ENCODE measurements at regions not wholly inside any gene's neighbourhood (a gene's known extent, or its start where the extent isn't known, plus 50 kb on each side); places are given as distances from the start of the nearest gene placed in this dataset.

DNA sequence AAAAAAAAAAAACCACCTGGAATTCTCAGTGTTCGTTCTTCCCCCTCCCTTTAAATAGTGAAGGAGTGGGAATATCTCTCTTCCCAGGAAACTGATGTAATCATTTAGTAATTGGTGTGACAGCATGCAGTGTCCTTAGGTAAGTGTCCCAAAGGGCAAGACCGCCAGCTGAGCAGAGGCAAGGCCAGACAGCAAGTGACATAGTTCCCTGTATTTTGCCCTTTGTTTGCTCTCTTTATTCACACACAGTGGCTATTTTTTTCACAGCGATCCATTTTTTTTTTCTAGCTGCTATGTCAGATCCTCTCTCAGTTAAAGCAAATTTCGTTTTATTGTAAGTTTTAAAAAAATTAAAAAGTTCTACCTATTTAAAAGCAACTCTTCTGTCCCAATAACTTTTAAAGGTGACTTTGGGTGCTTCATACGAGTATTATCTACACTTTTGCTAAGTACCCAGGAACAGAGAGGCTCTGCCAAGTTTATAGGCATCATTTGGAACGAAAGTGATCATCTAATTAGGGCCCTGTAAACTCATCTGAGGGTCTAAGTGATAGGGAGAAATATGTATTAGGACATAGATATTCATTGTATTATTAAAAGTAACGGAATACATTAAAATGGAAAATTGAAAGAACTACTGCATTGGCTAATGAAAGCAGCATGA, 98.2 kb upstream of the ALDH1A1 start (continued):
- TF ChIP-seq, protein P1, sequence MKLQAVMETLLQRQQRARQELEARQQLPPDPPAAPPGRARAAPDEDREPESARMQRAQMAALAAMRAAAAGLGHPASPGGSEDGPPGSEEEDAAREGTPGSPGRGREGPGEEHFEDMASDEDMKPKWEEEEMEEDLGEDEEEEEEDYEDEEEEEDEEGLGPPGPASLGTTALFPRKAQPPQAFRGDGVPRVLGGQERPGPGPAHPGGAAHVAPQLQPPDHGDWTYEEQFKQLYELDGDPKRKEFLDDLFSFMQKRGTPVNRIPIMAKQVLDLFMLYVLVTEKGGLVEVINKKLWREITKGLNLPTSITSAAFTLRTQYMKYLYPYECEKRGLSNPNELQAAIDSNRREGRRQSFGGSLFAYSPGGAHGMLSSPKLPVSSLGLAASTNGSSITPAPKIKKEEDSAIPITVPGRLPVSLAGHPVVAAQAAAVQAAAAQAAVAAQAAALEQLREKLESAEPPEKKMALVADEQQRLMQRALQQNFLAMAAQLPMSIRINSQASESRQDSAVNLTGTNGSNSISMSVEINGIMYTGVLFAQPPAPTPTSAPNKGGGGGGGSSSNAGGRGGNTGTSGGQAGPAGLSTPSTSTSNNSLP (IDR thresholded peaks at IDR 0.05; ENCODE audit: borderline replicate concordance, low read depth, low read length), result no peak
- TF ChIP-seq SMAD4 (CRISPR knock-in tag; conservative IDR thresholded peaks at IDR 0.05), result peak; percentile 56; the same call in 1 of the 2 replicates
- TF ChIP-seq ZNF785 (CRISPR knock-in tag; IDR thresholded peaks at IDR 0.05), result no peak
- no peak for TF ChIP-seq PHF8 (IDR thresholded peaks at IDR 0.05; ENCODE audit: borderline replicate concordance, low read length)
- TF ChIP-seq ZNF384 (IDR thresholded peaks at IDR 0.05; ENCODE audit: low read depth, low read length), result peak; percentile 40; the same call in 1 of the 2 replicates
- TF ChIP-seq FOXA3 (CRISPR knock-in tag; conservative IDR thresholded peaks at IDR 0.05 in 1 of 2, IDR thresholded peaks at IDR 0.05 in 1 of 2), result peak in 1 of 2 experiments; percentile 73; a peak in 2 of 4 replicates
- TF ChIP-seq, protein P2, sequence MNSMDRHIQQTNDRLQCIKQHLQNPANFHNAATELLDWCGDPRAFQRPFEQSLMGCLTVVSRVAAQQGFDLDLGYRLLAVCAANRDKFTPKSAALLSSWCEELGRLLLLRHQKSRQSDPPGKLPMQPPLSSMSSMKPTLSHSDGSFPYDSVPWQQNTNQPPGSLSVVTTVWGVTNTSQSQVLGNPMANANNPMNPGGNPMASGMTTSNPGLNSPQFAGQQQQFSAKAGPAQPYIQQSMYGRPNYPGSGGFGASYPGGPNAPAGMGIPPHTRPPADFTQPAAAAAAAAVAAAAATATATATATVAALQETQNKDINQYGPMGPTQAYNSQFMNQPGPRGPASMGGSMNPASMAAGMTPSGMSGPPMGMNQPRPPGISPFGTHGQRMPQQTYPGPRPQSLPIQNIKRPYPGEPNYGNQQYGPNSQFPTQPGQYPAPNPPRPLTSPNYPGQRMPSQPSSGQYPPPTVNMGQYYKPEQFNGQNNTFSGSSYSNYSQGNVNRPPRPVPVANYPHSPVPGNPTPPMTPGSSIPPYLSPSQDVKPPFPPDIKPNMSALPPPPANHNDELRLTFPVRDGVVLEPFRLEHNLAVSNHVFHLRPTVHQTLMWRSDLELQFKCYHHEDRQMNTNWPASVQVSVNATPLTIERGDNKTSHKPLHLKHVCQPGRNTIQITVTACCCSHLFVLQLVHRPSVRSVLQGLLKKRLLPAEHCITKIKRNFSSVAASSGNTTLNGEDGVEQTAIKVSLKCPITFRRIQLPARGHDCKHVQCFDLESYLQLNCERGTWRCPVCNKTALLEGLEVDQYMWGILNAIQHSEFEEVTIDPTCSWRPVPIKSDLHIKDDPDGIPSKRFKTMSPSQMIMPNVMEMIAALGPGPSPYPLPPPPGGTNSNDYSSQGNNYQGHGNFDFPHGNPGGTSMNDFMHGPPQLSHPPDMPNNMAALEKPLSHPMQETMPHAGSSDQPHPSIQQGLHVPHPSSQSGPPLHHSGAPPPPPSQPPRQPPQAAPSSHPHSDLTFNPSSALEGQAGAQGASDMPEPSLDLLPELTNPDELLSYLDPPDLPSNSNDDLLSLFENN (IDR thresholded peaks at IDR 0.05; ENCODE audit: low read depth in 2 of 2, low read length in 2 of 2), result no peak
- TF ChIP-seq, protein P3, sequence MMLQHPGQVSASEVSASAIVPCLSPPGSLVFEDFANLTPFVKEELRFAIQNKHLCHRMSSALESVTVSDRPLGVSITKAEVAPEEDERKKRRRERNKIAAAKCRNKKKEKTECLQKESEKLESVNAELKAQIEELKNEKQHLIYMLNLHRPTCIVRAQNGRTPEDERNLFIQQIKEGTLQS (IDR thresholded peaks at IDR 0.05), result peak; percentile 17; the same call in 1 of the 2 replicates
- TF ChIP-seq, protein P3 (CRISPR knock-in tag; conservative IDR thresholded peaks at IDR 0.05), result no peak
- TF ChIP-seq POLR2H (tag; IDR thresholded peaks at IDR 0.05; ENCODE audit: low read depth), result 0 out of 2 replicates have a peak, but pooled peaks have one; percentile 19
